Hepatocyte (in vitro differentiated cells): ENCODE measurements at regions not wholly inside any gene's neighbourhood (a gene's known extent, or its start where the extent isn't known, plus 50 kb on each side); places are given as distances from the start of the nearest gene placed in this dataset.
"Not testable (repeated sequence)": the region's sequence is repeated elsewhere in the genome, so short reads cannot be mapped to it uniquely, and the experiment has no call there.

ENCODE experiments used
- EZH2 ChIP-seq: fragments of 200-600 bp; sonication (generic); IDR thresholded peaks from 2 replicates; pipeline ENCODE4 v1.6.1; 2016; ENCODE audit warnings: antibody characterized with exemption, mild to moderate bottlenecking, borderline replicate concordance
- EZH2phosphoT487 ChIP-seq: fragments of 200-600 bp; sonication (generic); IDR thresholded peaks from one replicate; pipeline ENCODE4 v1.6.1; 2018; ENCODE audit warnings: antibody characterized with exemption, mild to moderate bottlenecking, low read depth, moderate library complexity; ENCODE audit not compliant: unreplicated experiment, severe bottlenecking
- TF ChIP-seq, protein P1 (sequence below): fragments of 200-600 bp; sonication (generic); IDR thresholded peaks from 2 replicates; pipeline ENCODE4 v1.5.1; 2016; ENCODE audit warnings: antibody characterized with exemption, mild to moderate bottlenecking; ENCODE audit not compliant: poor library complexity

DNA sequence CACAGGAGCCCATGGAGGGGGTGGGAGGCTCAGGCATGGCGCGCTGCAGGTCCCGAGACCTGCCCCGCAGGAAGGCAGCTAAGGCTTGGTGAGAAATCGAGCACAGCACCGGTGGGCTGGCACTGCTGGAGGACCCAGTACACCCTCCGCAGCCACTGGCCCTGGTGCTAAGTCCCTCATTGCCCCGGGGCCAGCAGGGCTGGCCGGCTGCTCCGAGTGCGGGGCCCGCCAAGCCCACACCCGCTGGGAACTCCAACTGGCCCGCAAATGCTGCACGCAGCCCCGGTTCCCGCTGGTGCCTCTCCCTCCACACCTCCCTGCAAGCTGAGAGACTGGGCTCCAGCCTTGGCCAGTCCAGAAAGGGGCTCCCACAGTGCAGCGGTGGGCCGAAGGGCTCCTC lies 349.8 kb downstream of the POM121L12 start:
- TF ChIP-seq, protein P1, sequence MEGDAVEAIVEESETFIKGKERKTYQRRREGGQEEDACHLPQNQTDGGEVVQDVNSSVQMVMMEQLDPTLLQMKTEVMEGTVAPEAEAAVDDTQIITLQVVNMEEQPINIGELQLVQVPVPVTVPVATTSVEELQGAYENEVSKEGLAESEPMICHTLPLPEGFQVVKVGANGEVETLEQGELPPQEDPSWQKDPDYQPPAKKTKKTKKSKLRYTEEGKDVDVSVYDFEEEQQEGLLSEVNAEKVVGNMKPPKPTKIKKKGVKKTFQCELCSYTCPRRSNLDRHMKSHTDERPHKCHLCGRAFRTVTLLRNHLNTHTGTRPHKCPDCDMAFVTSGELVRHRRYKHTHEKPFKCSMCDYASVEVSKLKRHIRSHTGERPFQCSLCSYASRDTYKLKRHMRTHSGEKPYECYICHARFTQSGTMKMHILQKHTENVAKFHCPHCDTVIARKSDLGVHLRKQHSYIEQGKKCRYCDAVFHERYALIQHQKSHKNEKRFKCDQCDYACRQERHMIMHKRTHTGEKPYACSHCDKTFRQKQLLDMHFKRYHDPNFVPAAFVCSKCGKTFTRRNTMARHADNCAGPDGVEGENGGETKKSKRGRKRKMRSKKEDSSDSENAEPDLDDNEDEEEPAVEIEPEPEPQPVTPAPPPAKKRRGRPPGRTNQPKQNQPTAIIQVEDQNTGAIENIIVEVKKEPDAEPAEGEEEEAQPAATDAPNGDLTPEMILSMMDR = not testable (repeated sequence)
- TF ChIP-seq EZH2, EZH2phosphoT487: not testable (repeated sequence)
